MM.1S (cell line): ENCODE measurements at regions not wholly inside any gene's neighbourhood (a gene's known extent, or its start where the extent isn't known, plus 50 kb on each side); places are given as distances from the start of the nearest gene placed in this dataset.

Experiments used
- EZH2 ChIP-seq: fragments of 300-600 bp; sonication (generic); optimal IDR thresholded peaks from 2 replicates; pipeline ENCODE3; 2017; ENCODE audit warnings: low read depth, mild to moderate bottlenecking, antibody characterized with exemption, low read length, mixed read lengths
- EZH2phosphoT487 ChIP-seq: fragments of 300-600 bp; sonication (generic); IDR thresholded peaks from 2 replicates; pipeline ENCODE4 v1.6.1; 2018; ENCODE audit warnings: antibody characterized with exemption, low read length
- TF ChIP-seq, protein P1 (sequence below): fragments of 300-600 bp; sonication (generic); IDR thresholded peaks from 2 replicates; pipeline ENCODE4 v1.5.1; 2016; ENCODE audit warnings: antibody characterized with exemption, low read length, mixed read lengths

DNA sequence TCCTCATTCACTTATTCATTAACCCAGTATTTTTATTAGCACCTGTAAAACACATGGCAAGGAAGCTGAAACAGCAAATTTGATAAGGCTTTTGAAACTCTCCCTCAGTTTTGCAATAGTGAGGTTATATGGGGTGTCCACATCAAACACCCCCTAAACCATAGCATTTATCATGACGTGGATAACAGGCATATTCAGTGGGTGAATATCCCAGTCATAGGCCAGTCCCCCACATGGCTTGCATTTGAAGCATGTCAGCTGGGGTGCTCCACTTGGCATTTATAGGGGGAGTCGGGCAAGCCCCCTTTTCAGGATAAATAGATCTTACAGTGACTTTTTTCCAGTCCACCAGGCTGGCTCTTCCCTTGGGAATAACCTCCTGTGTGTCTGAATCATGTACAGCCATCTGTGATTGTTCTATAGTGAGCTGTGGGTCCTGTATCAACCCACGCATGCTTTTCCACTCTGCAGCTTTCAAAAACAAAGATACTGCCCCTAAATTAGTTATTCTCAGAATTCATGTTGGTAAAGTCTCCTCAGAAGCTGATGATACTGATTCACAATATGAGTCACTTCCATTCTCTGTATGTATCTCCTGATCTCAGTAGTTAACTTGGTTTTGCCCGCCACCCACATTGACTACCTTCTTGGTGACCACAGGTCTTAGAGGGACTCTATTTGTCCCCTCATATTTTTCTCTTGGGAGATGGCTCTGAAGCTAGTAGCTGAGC, 84.4 kb upstream of the SPIN1 start:
- TF ChIP-seq, protein P1, sequence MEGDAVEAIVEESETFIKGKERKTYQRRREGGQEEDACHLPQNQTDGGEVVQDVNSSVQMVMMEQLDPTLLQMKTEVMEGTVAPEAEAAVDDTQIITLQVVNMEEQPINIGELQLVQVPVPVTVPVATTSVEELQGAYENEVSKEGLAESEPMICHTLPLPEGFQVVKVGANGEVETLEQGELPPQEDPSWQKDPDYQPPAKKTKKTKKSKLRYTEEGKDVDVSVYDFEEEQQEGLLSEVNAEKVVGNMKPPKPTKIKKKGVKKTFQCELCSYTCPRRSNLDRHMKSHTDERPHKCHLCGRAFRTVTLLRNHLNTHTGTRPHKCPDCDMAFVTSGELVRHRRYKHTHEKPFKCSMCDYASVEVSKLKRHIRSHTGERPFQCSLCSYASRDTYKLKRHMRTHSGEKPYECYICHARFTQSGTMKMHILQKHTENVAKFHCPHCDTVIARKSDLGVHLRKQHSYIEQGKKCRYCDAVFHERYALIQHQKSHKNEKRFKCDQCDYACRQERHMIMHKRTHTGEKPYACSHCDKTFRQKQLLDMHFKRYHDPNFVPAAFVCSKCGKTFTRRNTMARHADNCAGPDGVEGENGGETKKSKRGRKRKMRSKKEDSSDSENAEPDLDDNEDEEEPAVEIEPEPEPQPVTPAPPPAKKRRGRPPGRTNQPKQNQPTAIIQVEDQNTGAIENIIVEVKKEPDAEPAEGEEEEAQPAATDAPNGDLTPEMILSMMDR: no peak
- TF ChIP-seq EZH2phosphoT487 (no peak), EZH2 (no peak)
